Sigmoid colon (tissue), 4 donors: ENCODE measurements at regions not wholly inside any gene's neighbourhood (a gene's known extent, or its start where the extent isn't known, plus 50 kb on each side); places are given as distances from the start of the nearest gene placed in this dataset.

ENCODE experiments used
- EP300 ChIP-seq, 4 donors: sonication (generic); formaldehyde crosslinking; IDR thresholded peaks; one replicate each; pipeline ENCODE4 v1.6.1; 2017; ENCODE audit warnings: antibody characterized with exemption in 4 of 4
- POLR2A ChIP-seq, 2 donors: fragments of 450-650 bp; IDR thresholded peaks; one replicate each; pipeline ENCODE4 v1.6.1; 2016; ENCODE audit warnings: antibody characterized with exemption in 2 of 2, mild to moderate bottlenecking in 2 of 2, moderate library complexity in 2 of 2
- POLR2AphosphoS5 ChIP-seq, 4 donors: sonication (generic); formaldehyde crosslinking; IDR thresholded peaks; one replicate each; pipeline ENCODE4 v1.6.1; 2017; ENCODE audit warnings: antibody characterized with exemption in 4 of 4
- TF ChIP-seq, protein P1 (sequence below), 4 experiments: fragments of 450-650 bp in 3 of 4; fragments of 200-600 bp in 1 of 4; IDR thresholded peaks; one replicate each; pipeline ENCODE4 v1.5.1; 2016 to 2019; ENCODE audit warnings: antibody characterized with exemption in 4 of 4, mild to moderate bottlenecking in 3 of 4, moderate library complexity in 2 of 4

DNA sequence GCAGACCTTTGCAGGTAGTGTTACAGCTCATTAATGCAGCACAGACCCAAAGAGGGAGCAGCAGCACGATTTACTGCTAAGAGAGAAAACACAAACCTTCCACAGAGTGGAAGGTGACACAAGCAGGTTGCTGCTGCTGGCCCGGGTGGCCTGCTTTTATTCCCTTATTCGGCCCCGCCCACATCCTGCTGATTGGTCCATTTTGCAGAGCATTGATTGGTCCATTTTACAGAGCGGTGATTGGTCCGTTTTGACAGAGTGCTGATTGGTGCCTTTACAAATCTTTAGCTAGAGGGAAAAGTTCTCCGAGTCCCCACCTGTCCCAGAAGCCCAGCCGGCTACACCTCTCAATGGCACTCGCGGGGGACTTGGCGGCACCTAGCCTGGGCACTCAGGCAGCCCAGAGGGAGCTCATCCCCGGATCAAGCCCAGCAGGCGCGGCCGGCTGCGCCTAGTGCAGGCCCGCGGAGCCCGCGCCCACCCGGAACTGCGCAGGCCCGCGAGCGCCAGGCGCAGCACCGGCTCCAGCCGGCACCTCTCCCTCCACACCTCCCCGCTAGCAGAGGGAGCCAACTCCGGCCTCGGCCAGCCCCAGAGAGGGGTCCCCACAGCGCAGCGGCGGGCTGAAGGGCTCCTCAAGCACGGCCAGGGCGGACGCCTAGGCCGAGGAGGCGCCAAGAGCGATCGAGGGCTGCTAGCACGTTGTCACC lies 825.6 kb upstream of the HS6ST1 start:
- TF ChIP-seq POLR2A (IDR thresholded peaks at IDR 0.05) (no peak), EP300 (IDR thresholded peaks at IDR 0.05) (no peak), POLR2AphosphoS5 (IDR thresholded peaks at IDR 0.05) (no peak)
- TF ChIP-seq, protein P1, sequence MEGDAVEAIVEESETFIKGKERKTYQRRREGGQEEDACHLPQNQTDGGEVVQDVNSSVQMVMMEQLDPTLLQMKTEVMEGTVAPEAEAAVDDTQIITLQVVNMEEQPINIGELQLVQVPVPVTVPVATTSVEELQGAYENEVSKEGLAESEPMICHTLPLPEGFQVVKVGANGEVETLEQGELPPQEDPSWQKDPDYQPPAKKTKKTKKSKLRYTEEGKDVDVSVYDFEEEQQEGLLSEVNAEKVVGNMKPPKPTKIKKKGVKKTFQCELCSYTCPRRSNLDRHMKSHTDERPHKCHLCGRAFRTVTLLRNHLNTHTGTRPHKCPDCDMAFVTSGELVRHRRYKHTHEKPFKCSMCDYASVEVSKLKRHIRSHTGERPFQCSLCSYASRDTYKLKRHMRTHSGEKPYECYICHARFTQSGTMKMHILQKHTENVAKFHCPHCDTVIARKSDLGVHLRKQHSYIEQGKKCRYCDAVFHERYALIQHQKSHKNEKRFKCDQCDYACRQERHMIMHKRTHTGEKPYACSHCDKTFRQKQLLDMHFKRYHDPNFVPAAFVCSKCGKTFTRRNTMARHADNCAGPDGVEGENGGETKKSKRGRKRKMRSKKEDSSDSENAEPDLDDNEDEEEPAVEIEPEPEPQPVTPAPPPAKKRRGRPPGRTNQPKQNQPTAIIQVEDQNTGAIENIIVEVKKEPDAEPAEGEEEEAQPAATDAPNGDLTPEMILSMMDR (IDR thresholded peaks at IDR 0.05) = no peak
